HG03175 (cell line): ENCODE measurements at regions not wholly inside any gene's neighbourhood (a gene's known extent, or its start where the extent isn't known, plus 50 kb on each side); places are given as distances from the start of the nearest gene placed in this dataset.

Experiments used
- ATAC-seq: cut with Tn5 transposase; IDR thresholded peaks from one replicate; pipeline ENCODE4 v1.9.1; 2021; ENCODE audit warnings: mild to moderate bottlenecking, moderate library complexity; ENCODE audit not compliant: unreplicated experiment

DNA sequence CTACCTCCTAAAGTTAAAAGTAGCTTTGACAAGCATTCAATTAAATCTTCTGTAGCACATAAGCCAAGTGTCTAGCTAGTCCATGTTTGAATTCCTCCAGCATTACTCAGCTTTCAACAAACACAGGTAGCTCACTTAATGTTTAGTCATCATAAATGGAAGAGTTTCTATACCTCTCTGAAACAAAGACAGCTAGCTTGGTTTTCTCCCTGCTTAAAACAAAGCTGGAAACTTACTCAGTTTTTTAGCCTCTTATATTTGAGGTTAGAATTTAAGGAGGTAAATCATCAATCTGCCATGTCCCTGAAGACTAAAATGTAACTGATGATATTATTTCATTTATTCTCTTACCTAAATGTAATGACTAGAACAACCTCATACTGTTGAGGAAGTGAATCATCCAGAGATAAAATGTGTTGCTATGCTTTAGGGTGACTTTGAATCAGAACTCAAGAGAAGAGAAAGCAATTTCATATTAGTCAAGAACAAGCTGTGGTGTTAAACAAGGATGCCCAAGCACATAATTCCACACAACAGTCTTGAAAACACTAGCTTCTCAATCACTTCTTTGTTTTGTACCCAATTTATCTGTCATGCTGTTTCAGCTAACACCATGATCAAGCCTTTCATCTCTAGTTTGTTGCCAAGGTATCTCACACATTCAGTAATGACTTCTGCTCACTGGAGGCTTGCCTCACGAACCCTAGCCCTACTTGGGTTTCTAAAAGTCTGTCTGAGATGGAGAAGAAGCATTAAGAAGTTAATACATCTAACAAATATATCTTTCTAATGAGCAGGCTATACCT lies 251.9 kb downstream of the EPM2A start:
- ATAC-seq = no peak

DNA sequence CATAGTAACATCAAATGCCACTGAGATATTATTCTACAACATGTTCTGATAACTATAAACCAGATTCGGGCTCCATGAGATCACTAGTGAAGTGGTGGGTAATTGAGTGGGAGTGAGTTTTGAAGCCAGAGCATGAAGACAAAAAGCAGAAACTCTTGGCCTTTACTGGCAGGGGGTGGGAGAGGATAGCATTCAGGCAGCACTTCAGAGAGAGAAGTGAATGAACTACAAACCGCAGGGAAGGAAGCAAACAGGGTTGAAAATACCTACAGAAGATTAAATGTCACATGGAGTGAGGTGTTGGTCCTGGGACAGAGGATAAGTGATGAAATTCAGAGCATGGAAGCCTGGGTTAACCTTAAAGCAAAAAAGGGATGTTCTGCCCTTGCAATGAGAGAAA lies 250.0 kb downstream of the EPM2A start:
- ATAC-seq = no peak

DNA sequence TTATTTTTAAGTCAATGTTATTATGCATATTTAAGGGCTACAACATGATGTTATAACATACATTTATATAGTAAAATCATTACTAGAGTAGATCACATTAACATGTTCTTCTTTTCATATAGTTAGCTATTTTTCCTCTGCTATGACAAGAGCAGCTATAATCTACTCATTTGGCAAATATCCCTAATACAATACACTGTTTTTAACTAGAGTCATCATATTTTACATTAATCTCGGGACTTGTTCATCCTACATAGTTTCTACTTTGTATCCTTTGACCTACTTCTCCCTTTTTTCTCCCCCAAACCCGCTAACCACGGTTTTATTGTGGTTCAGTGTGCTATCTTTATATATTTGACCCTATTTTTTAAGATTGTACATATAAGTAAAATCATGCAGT lies 249.0 kb downstream of the EPM2A start:
- no peak for ATAC-seq

DNA sequence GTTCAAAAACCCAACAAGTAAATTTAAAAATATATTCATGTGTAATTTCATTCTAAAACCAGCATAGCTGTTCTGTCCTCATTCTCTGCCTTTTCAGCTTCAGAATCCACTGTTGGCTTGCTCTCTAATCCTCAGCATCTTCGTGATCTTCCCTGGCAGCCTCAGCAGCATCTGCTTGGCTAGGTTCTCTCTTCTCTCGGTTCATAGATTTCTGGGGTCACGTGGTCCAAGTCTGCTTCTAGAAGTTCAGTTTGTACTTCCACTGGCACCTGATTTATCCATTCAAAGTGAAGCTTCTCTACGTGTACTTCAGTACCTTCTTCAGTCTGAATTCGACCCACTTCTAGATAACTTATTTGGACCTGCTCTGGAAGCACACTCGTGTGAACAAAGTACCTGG lies 245.7 kb downstream of the EPM2A start:
- ATAC-seq = no peak

DNA sequence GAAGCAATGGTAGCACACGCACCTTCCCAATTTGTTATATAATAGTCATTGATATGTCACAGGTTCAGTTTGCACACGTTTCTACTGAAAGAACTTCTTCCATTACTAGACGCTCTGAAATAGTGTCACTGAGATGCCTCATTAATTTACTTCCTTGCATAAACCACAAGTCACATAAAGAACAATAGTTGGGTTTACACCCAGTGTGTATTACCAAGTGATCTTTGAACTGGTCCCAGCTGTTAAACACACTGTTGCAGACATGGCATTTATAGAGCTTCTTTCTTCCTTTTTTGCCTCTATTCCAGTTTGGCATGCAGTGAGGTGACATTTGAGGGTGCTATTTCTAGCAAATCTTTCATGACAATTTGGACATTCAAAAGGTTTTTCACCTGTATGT lies 245.3 kb downstream of the EPM2A start:
- ATAC-seq = no peak

DNA sequence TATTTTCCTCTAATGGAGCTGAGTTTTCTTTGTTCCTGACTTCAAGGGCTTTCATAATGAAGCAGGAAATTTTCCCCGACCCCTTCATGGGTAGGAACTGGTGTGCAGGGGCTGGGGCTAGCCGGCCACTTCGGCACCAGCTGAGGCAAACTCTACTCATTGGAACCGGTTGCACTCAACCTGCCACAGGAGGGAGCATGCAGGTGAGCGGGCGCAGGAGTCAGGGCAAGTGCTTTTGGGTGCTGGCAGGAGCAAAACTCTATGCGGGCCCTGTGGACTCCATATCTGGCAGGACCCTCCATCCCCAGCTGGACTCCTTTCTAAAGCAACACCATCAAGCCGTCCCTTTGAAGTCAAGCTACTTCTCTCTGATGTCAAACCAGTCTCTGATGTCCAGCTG lies 244.2 kb downstream of the EPM2A start:
- ATAC-seq = no peak

DNA sequence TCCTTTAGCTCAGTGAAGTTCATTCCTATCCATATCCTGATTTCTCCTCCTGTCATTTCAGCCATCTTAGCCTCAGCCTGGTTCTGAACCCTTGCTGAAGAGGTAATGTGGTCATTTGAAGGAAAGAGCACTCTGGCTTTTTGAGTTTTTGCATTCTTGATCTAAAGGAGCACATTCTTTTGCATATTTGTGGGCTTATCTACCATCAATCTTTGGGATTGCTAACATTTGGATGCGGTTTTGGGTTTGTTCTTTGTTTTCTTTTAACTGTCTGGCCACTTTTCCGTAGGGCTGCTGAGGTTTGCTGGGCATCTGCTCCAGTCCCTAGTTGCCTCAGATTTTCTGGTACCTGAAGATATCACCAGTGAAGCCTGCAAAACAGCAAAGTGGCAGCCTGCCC lies 238.3 kb downstream of the EPM2A start:
- ATAC-seq = no peak

DNA sequence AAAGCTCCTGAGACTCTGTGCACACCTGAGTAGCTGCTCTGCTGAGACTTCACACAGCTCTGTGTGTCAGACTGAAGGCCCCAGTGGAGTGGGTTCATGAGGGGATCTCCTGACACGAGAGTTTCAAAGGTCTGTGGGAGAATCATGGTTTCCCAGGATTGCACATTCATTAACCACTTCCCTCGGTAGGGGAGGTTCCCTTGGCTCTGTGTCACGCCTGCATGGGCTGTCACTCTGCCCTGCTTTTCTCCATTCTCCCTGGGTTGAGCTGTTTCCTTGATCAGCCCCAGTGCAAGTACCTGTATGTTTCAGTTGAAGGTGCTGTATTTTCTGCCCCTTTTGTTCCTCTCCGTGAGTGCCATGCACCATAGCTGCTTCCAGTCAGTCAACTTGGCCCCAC lies 236.9 kb downstream of the EPM2A start:
- ATAC-seq = no peak

DNA sequence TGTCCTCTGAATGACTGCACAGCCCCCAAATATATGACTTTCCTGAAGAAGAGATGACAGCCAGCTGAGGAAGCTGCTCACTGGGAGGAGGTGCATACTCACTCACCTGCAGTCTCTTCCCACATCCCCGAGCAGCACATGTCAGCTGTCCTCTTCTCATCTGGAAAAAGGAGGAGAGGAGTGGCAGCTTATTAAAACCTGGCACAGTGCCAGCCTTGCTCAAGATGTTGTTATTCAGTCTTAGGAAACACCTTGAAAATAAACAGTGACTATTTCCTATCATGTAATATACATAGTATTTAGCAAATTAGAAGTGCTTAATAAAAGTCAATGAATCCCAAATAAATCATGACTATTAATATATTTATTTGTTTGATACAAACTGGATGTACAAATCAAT lies 232.9 kb downstream of the EPM2A start:
- ATAC-seq = no peak

DNA sequence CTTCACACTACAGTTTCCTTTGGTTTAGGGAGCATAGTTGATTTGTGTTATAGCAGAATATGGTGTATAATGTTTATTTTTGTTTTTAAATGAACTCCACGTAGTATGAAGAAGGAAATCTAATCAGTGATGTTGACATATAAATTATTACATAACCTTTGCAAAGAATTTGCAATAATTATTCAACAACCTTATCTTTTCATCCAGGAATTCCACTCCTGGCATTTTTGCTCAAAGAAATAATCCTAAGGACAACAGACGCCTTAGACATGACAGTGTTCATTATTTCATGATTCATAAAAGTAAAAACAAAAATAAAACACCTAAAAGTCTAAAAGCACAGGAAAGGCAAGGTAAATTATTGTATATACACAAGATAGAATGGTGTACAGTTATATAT lies 229.2 kb downstream of the EPM2A start:
- ATAC-seq = no peak

DNA sequence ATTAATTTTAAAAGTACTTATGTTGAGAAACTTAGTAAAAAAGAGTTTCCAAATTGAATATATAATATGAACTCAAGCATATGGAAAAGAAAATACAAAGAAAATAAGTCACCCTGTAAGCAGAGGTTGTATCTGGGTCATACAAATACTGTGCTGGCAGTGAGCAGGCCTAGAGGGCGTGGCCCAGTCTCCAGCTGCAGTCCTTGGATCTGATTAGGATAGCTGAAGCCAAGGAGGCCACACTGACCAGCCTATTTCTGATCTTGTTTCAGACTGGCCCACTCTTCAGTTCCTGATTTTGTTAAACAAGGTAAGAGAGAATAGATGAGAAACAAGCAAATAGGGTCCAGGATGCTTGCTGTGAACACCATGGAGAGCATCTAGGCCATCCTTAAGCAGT lies 228.8 kb downstream of the EPM2A start:
- no peak for ATAC-seq

DNA sequence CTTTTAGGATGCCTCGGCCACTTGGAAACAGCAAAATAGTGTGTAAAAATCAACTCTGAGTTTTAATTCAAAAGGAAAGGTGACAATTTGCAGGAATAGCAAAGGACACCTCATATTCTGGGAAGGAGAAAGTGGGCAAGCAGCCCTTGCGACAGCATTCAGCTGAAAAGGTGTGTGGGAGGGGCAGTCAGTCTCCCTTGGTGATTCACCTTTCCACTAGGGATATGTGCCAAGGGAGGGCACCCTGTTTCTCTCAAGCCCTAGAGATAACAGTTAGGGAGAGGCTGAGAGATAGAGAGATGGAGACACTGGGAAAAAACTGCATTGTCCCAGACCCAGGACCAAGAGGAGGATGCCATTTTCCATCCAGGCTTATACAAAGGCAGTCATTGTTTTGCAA lies 228.1 kb downstream of the EPM2A start:
- no peak for ATAC-seq

DNA sequence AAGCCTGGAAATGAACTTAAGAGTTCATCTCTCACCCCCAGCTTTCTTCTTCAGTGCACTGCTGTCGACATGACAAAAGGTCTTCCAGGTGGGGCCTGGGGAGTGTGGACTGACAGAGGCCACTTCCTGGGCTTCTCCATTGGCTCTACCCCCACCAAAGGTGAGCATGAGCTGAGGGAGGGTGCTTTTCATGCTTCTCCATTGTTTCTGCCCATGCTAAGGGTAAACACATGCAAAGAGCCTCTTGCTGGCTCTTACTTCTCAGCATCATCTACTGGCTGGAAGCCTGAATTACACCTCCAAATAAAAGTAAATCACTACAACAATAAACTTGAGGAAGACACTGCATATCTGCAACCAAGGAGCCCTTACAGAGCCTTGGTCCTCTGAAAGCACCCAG lies 227.2 kb downstream of the EPM2A start:
- no peak for ATAC-seq

DNA sequence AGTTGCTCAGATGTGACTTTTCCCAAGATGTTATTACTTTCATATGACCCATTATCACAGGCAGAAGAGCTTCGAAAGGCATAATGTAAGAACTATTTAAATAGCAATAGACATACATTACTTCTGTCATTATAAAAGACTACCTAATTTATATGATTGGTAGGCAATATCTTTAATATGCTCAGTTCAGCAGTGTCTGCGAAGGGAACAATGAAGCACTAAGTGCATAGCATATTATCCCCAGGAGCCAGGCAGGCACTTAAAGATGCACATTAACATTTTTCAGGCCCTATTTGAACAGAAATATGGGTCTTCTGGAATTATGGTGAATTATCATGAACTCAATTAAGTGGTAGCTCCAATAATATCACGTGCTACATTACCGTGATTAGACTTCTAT lies 217.8 kb downstream of the EPM2A start:
- no peak for ATAC-seq

DNA sequence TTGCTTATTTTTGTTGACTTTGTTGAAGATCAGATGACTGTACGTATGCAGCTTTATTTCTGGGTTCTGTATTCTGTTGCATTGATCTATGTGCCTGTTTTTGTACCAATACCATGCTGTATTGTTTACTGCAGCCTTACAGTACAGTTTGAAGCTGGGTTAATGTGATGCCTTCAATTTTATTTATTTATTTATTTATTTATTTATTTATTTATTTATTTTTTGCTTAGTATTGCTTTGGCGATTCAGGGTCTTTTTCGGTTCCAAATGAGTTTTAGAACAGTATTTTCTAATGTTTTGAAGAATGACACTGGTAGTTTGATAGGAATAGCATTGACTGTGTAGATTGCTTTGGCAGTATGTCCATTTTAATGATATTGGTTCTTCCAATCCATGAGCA lies 210.3 kb downstream of the EPM2A start:
- no peak for ATAC-seq

DNA sequence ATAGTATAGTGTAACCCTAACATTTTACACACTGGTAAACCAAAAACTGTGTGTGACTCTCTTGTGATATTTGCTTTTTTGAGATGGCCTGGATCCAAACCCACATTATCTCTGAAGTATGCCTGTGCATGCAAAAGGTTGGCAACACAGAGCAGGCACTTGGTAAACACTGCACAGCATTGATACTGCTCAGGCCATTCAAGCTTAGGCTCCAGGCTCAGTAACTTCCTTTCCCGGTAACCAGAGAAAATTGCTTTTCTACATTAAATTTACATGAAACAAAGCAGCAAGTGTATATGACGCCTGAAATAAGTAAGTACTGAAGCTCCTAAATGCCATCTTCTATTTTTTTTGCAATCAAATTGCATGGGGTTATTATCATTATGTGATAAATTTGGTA lies 205.7 kb downstream of the EPM2A start:
- no peak for ATAC-seq

DNA sequence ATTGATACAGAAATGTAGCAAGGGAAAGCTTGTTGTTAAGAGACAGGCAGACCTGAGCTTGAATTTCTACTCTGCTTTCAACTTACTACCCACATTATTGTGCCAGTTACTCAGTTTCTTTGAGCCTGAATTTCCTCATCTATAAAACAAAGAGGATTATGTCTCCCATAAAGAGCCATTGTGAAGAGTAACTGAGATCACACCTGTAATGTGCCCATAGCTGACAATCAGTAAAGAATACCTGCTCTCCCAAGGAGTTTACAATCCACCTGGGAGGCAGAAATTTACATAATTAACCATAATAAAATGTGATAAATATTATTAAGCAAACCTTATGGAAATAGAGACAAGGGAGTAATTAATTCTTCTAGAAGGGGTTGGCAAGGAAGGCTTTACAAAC lies 204.9 kb downstream of the EPM2A start:
- ATAC-seq = no peak

DNA sequence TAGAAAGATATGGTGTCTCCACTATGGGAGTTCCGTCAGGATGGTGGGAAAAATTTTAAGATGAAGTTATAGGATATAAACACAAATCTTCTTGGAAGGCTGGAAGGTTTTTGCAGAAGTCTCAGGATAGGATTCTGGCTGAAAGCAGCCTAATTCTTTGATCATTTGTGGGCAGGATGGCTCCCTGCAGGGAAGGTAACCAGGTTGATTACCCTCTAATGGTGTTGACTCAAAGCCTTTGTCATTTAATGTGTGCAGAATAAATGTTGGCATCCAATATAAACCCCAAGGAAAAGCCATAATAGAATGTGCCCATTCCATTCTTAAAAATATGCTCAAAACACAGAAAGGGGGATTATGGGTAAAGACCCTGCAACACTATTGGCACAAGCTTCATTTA lies 204.3 kb downstream of the EPM2A start:
- ATAC-seq = no peak

DNA sequence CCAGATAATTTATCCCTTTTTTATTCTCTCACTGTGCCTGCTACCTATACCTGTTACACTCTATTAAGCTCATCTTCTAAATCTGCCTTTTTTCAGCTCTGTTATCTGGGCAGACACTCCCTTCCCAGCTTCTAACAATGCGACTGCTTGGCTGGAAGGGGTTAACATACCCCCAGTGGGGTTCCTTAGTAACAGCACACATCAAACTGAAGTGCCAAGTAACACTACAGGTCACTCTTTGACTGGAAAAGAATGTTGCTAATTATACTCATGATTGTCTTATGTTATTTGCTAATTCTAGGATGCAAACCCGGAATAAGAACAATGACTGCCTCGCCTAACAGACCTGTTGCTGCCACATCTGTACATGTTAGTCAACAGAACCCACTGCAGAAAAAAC lies 203.5 kb downstream of the EPM2A start:
- ATAC-seq = no peak

DNA sequence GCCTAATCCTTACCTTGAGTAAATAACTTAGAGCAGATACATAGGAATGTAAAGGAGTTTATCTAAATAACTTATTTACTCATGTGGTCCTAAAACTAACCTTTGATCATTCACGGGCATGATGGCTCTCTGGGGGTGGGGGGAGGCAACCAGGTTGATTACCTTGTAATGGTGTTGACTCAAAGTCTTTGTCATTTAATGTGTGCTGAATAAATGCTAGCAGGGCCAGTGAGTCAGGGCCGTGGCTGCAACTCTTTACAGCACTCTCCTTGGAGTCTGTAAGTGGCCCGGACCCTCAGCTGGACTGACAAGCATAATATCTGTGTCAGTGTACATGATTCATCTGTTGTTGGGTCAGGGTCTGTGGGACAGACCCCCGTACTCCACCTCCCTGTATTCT lies 203.0 kb downstream of the EPM2A start:
- no peak for ATAC-seq

DNA sequence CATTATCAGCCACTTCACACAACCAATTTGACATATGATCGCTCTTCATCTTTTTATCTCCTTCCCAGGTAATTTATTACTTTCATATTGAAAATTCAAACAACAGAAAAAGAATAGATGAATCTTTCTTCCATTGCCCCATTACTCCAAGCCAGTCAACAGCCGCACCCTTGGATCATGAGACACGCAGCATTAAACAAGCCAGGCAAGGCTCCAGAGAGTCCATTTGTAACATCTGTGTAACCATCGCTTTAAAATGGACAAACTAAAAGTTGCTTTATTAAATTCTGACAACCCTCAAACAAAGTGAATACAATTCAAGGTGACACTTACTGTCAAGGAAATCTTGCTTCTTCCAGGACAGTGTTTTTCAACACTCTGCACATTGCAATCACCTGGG lies 200.3 kb downstream of the EPM2A start:
- ATAC-seq = no peak

DNA sequence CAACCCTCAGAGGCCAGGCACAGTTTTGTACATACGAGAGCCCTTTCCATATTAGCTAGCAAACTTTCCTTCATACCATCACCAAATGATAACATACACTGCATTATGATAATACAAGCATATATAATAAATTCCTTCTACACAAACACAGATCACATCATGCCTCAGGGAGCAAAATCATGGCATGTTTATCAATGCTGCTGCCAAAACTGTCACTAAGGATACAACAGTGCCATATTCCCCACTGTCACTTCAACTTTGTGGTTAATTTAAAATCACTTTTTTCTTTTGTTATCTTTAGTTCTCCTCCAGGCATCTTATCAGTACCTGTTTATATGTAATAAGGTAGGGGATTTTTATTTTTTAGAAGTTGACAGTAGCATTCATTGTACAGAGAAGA lies 196.3 kb downstream of the EPM2A start:
- no peak for ATAC-seq

DNA sequence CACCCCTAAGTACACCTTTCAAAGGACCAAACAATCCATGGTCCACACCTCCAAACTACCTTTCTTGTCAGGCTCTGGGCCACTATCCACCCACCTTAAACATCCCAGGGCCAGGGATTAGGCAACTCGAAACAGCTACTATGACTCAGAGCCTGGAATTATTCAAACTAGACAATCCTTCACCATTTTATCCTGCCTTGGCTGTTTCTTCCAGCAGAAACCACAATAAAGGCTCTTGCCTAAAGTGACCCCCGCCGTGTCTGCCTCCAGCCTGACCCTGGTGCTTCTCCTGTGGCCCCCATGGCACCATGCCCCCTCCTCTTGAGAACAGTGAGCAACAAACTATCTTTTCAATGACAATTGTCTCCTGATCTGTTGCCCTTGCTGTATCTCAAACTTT lies 195.5 kb downstream of the EPM2A start:
- ATAC-seq = no peak
